HG03354 (cell line): ENCODE measurements at regions not wholly inside any gene's neighbourhood (a gene's known extent, or its start where the extent isn't known, plus 50 kb on each side); places are given as distances from the start of the nearest gene placed in this dataset.

Experiments
- ATAC-seq: cut with Tn5 transposase; IDR thresholded peaks from one replicate; pipeline ENCODE4 v1.9.1; 2021; ENCODE audit warnings: mild to moderate bottlenecking; ENCODE audit not compliant: unreplicated experiment, poor library complexity, severe bottlenecking

DNA sequence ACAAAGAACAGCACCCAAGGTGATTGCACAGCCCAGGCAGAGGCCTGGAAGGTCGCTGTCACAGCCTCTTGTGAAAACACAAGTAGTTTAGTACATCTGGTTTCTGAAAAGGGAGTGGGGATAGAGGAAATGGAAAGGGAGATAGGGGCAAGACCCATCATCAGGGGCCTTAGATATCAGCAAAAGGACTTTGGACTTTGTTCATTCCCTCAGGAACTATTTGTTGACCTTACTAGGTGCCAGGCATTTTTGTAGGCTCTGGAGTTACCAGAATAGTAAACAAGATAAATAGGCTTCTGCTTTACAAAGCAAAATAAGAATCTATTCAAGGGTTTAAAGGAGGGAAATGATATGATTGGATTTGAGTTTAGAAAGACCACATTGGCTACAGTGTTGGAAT is 199.4 kb upstream of the CDKN3 start:
- no peak for ATAC-seq

DNA sequence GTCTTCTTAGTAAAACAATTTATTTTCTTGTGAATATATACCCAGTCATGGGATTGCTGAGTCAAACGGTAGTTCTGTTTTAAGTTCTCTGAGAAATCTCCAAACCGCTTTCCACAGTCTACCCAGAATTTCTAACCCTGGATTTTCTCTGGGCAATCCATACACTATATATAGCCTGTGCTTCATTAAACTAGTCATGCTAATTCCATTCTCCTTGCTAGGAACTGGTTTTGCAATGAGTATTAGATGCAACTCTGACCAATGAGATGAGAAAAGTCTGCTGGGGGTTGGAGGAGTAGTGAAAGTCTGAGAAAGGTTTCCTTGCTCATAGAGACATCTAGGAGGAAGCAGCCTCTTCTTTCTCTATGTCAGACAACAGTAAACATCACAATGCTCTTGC is 196.1 kb upstream of the CDKN3 start:
- ATAC-seq: no peak

DNA sequence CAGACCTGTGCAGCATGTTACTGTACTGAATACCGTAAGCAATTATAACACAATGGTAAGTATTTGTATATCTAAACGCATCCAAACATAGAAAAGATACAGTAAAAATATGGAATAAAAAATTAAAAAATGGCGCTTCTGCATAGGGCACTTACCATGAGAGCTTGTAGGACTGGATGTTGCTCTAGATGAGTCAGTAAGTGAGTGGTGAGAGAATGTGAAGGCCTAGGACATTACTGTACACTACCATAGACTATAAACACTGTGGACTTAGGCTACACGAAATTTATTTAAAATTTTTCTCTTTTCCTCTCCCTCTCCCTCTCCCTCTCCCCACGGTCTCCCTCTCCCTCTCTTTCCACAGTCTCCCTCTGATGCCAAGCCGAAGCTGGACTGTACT is 194.5 kb upstream of the CDKN3 start:
- ATAC-seq: no peak

DNA sequence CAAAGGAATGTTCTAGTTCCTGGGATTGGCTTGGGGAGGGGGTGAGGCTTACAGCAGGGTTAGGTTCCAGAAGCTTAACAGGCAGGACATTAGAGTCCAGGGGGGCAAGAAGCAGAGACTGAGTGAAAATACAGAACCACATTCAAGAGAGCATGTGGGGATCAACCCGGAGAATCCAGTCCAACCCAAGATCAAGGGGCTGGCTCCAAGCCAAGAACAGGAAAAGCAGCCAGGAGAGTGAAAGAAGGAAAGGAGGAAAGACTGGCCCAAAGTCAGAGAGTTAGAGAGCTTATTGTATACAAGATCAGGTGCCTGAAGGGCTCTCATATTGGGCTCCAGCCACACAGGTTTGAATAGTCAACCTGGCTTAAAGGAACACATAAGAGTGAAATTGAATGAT is 190.3 kb upstream of the CDKN3 start:
- ATAC-seq: no peak

DNA sequence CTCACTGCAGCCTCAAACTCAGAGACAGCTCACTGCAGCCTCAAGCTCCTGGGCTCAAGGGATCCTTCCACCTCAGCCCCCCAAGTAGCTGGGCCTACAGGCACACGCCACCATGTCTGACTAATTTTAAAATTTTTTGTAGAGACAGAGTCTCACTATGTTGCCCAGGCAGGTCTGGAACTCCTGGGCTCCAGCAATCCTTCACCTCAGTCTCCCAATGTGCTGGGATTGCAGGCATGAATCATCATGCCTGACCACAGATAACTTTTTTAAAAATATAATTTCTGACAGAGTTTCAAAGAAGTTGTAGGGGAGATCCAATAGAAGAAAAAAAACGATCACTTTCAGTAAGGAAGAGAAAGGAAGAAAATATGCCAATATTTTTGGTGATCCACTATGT is 189.7 kb upstream of the CDKN3 start:
- ATAC-seq: no peak

DNA sequence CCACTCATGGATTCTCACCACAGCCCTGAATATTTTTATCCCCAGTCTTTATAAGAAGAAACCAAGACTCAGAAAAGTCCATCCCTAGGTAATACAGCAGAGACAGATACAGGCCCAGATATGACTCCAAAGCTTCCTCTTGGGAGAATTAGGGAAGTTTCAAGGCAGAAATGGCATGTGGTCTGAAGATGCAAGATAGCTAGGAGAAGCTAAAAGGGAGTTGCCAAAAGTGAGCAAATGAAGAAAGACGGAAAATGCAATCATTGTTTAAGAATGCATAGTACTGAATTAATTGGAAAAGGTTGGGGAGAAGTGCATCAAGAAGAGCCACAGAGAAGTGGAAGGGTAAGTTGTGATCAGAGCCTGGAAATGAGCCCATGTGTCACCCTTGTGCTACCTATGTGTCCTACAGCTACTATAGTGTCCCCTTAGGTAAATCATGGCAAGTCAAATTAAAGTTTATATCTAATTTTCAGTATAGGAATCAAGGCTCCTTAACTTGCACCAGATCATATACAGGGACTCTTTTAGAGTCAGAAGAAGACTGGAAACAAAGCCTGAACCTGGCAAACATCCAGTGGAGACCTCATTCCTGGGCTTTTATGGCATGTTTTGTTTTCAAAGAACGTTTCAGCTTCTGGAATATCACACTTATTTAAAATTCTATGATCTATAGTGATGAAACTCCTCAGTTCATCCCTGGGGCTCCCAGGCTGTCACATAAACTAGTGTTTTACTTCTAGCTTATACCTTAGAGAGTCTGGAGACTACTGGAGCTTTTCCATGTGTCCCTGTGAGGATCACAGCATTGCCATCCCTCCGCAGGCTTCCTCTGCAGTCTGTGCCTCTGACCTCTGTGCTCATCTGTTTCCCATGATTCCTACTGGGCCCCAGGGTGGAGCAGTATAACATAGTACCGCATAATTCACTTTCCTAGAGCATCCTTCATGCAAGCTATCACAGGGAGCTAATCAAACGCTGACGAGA is 189.0 kb upstream of the CDKN3 start:
- ATAC-seq: no peak

DNA sequence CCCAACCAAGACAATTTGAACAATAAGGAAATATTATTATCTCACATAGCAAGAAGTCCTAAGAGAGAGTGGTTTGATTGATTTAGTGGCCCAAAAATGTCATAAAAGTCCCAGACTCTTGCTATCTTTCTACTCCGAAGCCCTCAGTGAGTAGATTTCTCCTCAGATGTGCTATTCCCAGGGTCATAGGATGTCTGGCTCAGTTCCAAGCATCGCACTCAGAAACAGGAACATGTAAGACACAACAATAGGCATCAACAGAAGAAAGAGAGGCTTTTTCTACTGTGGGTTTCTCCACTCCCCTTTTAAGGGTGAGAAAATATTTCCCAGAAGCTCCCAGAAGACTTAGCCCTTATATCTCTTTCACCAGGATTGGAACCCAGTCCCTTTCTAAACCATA is 188.1 kb upstream of the CDKN3 start:
- ATAC-seq: no peak

DNA sequence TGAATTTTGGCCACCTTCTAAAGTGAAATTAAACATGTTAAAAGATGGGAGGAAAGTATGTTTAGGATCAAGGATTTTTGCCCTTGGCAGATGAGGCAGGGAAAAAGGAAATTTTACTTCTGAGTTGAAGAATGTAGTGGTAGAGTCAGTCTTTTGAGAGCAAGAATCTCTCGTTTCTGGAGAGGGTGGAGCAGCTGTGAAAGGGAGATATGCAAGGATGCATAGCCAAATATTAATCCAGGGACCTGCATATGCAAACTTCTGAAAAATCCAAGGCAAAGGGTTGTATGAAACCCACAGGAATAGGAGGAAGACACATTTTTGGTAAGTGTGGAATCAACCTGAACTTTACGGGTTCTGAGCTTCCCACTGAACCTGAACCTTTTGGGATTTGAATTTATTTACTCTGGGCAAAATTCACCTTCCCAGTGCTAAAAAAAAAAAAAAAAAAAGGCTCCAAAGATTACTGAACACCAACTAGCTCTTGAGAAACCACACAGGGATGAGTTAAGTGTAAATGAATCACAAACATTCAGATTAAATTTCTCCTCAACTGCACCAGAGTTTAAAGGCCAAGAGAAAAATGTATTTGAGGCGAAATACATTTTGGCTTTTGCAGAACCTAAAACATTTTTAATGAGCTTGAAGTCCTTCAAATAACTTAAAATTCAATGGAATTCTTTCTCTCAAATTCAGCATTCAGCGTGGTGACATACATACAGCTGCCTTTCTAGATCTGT is 187.1 kb upstream of the CDKN3 start:
- ATAC-seq: no peak

DNA sequence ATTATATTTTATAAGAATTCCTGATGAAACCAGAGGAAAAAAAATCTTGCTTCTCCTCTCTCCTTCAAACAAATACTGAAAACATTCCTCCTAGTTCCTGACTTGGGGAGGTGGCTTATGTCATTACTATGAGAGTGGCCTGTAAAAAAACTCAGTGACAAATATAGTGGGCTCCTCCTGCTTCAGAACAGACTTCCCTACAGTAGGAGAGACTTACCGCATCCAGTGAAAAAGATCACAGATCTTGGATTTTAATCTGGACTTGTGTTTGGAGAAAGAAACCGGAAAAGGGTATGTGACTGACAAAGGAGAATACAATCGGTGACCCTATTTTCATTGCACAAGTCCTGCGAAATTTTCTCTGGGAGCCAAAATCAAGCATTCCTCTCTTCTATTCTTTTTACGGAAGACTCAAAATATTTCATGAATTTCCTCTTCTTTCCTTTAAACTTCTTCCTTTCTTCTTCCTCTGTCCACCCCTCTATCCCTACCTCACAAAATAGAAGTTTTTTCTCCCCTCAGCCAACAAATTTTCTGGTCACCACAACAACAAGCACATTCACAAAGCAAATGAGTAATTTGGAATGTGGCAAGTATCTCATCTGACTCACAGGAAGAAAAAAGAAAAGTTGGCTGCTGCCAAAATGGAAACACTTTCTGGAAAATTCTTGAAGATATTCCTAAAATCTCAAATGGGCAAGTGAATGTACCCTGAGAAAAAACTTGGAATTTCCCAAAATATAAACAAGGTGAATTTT is 185.1 kb upstream of the CDKN3 start:
- ATAC-seq: no peak

DNA sequence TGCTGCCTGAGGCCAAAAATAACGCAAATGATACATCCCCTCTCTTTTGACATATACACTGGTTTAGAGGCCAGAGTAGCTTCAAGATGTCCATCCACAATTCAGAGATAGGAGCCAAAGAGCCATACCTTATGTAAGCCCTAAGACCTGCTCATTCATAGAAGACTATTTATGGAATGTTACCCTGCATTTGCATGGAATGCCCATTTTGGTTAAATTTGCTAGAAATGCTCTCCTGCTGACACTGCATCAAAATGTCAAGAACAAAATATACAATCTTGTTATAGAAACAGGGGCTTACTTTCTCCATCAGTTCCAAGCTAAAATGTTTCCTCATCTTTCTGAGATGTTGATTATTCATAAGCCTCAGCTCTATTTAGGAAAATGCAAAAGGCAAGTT is 183.3 kb upstream of the CDKN3 start:
- ATAC-seq: no peak

DNA sequence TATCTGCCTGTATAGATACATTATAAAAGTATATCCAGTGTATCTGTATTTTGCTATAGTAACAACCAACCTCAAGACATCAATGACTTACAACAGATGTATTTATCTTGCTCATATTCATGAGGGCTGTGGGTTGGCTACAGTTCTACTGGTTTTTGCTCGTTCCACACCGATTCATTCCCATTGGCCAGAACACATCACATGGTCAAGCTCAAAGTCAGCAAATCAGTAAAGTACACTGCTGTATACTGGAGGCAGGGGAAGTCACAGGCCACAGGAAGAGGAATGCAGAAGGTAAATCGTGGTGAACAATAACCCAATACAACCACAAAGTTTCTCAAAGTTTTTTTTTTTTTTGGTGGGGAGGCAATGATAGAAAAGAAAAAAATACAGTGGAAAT is 180.0 kb upstream of the CDKN3 start:
- ATAC-seq: no peak

DNA sequence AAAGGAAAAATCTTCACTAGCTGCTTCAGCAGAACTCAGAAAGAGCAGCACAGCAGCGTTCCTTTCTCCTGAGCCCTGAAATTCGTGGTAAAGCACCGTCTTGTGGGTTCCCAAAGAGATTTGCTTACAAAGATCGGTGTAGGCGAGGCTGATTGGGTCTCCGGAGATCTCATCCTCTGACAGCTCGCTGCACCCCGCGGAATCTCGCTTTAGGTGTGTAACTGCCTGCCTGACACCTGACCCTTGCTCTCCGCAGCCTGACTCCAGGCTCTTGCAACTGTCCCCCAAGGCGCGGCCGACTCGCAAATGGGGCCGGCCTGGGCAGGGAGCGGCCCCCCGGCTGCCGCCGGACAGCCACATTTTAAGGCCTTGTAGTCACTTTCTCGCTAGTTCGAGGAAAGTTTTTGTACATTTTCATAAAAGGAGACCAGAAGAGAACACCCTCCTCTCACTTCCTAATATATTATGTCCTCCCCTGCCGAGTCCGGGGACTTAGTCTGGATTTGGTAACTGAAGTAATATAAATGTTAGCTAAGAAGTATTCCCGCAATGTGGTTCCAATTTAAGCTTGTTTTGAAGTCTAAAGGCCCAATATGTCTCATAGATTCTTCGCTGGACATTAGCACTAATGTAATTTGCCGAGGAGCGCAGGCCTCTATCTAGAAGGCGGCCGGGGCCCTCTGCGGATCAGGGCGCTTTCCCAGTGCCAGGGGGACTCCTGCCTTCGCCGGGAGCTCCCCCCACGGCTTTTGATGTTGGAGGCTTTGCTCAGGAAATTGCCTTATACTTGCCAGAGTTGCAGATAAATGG is 177.3 kb upstream of the CDKN3 start:
- no peak for ATAC-seq

DNA sequence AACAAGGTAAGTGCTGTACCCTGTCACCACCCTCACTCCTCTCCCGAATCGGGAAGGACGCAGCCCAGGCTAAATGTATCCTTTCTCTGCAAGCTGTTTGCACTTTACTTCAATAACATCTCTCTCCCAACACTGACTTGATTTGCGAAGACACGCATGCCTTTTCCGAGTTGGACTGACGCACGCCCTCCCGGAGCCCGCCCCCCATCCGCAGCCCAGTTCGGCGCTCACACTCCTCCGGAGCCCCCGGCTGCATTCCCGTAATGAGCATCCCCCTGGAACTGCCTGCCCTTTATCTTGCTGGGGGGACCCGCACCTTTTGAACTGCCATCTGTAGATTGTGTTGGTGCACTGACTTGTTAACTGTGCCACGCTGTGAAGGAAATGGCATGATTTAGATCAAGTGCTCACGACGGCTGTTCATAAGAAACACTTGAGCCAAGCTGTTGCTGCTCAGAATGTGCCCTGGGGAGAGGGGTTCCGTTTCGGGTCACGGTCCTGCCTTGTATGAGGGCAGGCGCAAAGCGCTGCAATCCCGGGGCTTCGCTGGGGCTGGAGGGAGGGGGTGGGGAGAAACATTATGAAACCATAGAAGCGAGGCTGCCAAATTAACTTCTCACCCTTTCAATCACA is 176.6 kb upstream of the CDKN3 start:
- ATAC-seq: no peak

DNA sequence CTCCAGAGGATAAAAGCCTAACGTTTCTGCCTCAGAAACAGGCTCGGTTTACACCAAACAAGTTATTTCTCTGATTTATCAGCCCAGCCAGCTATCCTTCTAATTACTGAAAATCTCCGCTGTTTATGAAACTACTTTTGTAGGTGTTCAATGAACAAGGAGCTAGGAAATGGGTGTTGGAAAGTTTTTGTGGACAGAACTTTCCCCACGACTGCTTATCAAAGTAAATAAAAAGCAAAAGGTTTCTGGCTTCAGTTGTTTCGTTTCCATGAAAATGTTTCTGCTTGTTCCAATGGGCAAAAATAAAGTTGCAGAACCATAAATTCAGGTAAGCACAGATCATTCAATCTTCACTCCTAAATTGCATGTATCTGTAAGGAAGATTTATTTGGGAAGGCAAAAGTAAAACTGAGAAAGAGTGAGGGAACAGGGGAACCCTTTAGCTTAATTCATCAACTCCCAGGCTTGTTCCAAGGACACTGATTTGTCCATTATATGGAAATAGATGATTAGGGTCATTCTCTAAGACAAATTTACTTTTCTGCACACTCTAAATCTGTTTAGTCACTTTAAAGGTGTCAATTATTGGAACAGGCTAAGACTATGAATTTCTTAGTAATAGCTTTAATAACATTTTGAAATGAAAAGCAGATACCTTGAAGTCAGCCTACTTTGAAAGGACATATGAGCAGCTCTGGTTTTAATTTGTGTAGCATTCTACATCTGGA is 175.9 kb upstream of the CDKN3 start:
- ATAC-seq: no peak

DNA sequence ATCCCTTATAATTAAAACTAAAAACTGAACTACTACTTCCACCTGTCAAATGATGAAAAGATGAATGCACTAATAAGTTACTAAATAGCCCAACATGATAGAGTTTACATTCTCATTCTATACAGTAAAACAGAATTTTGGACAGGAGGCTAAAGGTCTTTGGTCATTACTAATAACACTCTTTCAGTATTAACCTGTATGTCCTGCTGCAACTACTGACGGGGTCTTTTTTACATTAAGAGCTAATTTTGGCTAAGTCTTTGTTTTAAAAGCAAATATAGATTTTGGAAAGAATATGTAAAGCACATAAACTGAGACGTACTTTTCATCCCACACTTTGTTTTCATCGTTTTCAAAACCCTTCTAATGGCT is 175.4 kb upstream of the CDKN3 start:
- no peak for ATAC-seq

DNA sequence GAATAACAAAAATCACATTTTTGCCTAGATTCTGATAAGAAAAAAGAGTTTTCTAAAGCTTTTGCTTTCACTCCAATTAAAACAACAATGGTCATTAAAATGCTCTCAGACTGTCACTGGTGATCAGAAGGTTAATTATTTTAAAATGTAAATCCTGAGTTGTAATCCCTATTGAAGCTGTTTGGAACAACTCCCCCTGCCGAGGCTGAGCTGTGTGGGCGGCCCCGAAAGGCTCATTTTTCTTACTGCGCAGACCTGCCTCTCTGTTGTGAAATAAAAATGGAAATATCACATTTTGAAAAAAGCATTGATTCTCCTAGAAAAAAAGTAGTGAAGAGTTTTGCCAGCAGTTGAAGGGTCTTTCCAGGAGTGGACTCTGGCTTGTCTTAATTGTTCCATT is 174.8 kb upstream of the CDKN3 start:
- no peak for ATAC-seq

DNA sequence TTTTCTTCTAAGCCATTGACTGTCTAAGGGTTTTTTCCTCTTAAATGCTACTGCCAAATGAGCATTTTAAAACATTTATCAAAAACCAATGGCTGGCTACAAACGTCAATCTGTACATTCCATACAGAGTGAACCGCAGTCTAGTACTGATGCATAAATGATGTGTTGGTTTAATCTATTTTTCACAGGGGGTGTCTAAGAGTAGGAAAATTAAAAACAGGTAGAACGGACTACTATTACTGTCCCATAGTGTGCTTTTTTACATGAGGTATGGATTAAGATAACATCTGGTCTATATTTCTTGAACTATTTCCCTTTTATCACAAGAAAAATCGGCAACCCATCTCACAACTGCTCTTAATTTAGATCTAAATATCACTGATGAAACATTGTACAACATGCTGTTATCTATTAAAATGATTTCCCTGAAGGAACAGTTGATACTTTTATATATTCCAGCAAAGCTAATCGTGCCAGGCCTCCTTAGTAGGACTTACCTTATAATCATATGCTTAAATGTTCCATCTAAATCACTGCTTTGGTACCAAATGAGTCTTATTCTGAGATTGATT is 172.9 kb upstream of the CDKN3 start:
- no peak for ATAC-seq

DNA sequence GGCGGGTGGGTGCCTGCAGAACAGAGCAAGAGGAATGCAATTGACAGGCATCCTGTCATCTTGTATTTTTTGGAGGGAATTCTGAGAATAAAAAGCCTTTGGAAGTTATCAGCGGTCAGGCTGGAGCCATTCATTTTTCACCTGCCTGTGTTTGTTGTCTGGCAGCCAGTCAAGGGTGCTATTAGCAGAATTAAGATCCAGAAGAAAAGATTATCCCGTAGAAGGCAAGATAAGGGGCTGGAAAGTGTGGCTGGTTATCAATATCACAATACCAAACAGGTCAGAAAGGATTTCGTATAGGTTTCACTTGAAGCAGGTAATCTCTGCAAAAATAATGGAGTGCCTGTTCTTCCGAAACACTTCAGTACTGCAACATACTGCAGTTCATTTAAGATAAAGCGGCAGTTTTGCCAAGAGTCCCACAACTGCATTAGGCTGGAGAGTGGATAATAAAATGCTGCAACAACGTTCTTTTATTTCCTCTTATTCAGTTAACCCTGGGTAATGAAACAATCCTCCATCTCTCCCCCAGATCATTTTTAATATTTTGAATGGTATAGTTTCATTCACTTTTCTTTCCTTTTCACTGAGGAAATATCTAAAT is 171.2 kb upstream of the CDKN3 start:
- ATAC-seq: no peak
